ENCODE measurements at regions not wholly inside any gene's neighbourhood (a gene's known extent, or its start where the extent isn't known, plus 50 kb on each side); places are given as distances from the start of the nearest gene placed in this dataset.

DNA sequence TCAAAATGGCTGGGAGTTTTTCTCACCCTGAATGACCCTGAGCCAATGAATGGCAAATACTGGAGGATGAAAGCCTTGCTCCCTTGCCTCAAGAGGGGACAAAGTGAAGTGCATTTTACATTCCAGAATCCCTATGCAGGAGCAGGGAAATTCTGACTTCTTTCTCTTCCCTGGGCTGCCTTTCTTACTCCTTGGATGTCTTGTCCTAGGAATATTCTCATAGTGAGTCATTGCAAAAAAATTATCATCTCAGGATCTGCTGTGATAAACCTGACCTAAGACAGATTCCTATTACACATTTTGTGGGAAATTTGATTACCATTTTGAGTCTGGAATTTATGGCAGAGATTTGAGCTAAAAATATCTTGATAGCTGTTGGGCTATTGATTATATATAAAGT is 199.9 kb downstream of the TMA16 start:
- TF ChIP-seq EZH2 (IDR thresholded peaks at IDR 0.05), result no peak
- TF ChIP-seq, protein P1, sequence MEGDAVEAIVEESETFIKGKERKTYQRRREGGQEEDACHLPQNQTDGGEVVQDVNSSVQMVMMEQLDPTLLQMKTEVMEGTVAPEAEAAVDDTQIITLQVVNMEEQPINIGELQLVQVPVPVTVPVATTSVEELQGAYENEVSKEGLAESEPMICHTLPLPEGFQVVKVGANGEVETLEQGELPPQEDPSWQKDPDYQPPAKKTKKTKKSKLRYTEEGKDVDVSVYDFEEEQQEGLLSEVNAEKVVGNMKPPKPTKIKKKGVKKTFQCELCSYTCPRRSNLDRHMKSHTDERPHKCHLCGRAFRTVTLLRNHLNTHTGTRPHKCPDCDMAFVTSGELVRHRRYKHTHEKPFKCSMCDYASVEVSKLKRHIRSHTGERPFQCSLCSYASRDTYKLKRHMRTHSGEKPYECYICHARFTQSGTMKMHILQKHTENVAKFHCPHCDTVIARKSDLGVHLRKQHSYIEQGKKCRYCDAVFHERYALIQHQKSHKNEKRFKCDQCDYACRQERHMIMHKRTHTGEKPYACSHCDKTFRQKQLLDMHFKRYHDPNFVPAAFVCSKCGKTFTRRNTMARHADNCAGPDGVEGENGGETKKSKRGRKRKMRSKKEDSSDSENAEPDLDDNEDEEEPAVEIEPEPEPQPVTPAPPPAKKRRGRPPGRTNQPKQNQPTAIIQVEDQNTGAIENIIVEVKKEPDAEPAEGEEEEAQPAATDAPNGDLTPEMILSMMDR (IDR thresholded peaks at IDR 0.05), result no peak
